ENCODE measurements at regions not wholly inside any gene's neighbourhood (a gene's known extent, or its start where the extent isn't known, plus 50 kb on each side); places are given as distances from the start of the nearest gene placed in this dataset.

DNA sequence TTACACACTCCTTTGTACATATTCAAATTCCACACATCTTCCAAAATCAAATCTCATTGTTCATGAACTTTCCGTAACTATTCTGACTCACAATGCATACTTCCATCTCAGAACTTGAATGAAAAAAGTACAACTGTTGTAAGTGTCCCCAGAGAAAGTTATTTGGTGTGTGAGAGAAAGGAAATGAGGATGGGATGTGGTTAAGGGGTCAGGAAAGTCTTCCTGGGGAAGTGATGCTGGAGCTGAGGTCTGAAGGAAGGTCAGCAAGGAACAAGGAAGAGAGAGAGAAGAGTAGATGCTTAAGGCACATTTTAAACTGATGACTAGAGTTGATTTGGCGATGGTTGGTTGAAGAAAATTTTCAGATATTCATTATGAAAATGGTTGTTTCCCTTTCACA, 340.0 kb upstream of the STXBP6 start (continued):
- TF ChIP-seq, protein P1, sequence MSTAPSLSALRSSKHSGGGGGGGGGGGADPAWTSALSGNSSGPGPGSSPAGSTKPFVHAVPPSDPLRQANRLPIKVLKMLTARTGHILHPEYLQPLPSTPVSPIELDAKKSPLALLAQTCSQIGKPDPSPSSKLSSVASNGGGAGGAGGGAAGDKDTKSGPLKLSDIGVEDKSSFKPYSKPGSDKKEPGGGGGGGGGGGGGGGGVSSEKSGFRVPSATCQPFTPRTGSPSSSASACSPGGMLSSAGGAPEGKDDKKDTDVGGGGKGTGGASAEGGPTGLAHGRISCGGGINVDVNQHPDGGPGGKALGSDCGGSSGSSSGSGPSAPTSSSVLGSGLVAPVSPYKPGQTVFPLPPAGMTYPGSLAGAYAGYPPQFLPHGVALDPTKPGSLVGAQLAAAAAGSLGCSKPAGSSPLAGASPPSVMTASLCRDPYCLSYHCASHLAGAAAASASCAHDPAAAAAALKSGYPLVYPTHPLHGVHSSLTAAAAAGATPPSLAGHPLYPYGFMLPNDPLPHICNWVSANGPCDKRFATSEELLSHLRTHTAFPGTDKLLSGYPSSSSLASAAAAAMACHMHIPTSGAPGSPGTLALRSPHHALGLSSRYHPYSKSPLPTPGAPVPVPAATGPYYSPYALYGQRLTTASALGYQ (CRISPR knock-in tag; IDR thresholded peaks at IDR 0.05) = no peak
- TF ChIP-seq, protein P2, sequence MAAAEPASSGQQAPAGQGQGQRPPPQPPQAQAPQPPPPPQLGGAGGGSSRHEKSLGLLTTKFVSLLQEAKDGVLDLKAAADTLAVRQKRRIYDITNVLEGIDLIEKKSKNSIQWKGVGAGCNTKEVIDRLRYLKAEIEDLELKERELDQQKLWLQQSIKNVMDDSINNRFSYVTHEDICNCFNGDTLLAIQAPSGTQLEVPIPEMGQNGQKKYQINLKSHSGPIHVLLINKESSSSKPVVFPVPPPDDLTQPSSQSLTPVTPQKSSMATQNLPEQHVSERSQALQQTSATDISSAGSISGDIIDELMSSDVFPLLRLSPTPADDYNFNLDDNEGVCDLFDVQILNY (CRISPR knock-in tag; conservative IDR thresholded peaks at IDR 0.05) = no peak
- TF ChIP-seq ZNF619 (CRISPR knock-in tag; IDR thresholded peaks at IDR 0.05) (no peak), HCFC1 (IDR thresholded peaks at IDR 0.05; ENCODE audit: low read depth, low read length) (no peak), GATAD2A (CRISPR knock-in tag; IDR thresholded peaks at IDR 0.05) (no peak), ZNF44 (CRISPR knock-in tag; IDR thresholded peaks at IDR 0.05) (no peak), FOXM1 (CRISPR knock-in tag; IDR thresholded peaks at IDR 0.05) (no peak), RNF2 (conservative IDR thresholded peaks at IDR 0.05; ENCODE audit: low read depth) (no peak), ZNF549 (CRISPR knock-in tag; IDR thresholded peaks at IDR 0.05) (no peak)
- TF ChIP-seq, protein P3, sequence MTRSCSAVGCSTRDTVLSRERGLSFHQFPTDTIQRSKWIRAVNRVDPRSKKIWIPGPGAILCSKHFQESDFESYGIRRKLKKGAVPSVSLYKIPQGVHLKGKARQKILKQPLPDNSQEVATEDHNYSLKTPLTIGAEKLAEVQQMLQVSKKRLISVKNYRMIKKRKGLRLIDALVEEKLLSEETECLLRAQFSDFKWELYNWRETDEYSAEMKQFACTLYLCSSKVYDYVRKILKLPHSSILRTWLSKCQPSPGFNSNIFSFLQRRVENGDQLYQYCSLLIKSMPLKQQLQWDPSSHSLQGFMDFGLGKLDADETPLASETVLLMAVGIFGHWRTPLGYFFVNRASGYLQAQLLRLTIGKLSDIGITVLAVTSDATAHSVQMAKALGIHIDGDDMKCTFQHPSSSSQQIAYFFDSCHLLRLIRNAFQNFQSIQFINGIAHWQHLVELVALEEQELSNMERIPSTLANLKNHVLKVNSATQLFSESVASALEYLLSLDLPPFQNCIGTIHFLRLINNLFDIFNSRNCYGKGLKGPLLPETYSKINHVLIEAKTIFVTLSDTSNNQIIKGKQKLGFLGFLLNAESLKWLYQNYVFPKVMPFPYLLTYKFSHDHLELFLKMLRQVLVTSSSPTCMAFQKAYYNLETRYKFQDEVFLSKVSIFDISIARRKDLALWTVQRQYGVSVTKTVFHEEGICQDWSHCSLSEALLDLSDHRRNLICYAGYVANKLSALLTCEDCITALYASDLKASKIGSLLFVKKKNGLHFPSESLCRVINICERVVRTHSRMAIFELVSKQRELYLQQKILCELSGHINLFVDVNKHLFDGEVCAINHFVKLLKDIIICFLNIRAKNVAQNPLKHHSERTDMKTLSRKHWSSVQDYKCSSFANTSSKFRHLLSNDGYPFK (CRISPR knock-in tag; IDR thresholded peaks at IDR 0.05; ENCODE audit: borderline replicate concordance) = no peak

Data from HepG2 (cell line).